HepG2 (cell line): ENCODE measurements at regions not wholly inside any gene's neighbourhood (a gene's known extent, or its start where the extent isn't known, plus 50 kb on each side); places are given as distances from the start of the nearest gene placed in this dataset.

Source experiments
- ATAC-seq: fragments of 200-7000 bp; cut with Tn5 transposase; 3 replicates; pipeline ENCODE4 v1.9.1; 2020; ENCODE audit warnings: mild to moderate bottlenecking, moderate library complexity
- BruUV-seq: library from RNA; stranded (reverse); fragments of 400-500 nt; replicated peaks from 2 replicates; lab custom pipeline; 2021; lab: Mats Ljungman, UMichigan
- CTCF ChIA-PET: fragments of 300-600 bp; formaldehyde crosslinking; extraction: SDS; loops from one replicate; lab custom pipeline; 2021; ENCODE audit warnings: low total read pairs, inconsistent platforms, low intra/inter-chr PET ratio; lab: Yijun Ruan, JAX
- POLR2A ChIA-PET: fragments of 350-600 bp; sonication (Branson Sonifier 250); formaldehyde crosslinking; loops from one replicate; lab custom pipeline; 2020; ENCODE audit warnings: antibody characterized with exemption, inconsistent platforms; lab: Yijun Ruan, JAX
- DNase-seq: peaks from one replicate; pipeline ENCODE4 v3.0.0-alpha.2; 2015; ENCODE audit warnings: low spot score
- FAIRE-seq: peaks from 3 replicates; lab custom pipeline; 2011; peaks lifted over from hg19 to GRCh38; lab: Jason Lieb, UNC
- H2AFZ ChIP-seq: one replicate; pipeline ENCODE4 v1.6.1; 2011; ENCODE audit warnings: low read length, inconsistent platforms
- H3K27ac ChIP-seq: fragments of 300-600 bp; 3 replicates; pipeline ENCODE4 v1.8.0; 2011; ENCODE audit warnings: mixed run types, mild to moderate bottlenecking, mixed read lengths, low read length, inconsistent platforms; ENCODE audit not compliant: insufficient read depth; ENCODE audit errors: extremely low read length
- H3K27me3 ChIP-seq, 2 experiments: fragments of 200-600 bp in 1 of 2; 2 replicates in 1 of 2; 3 replicates in 1 of 2; pipeline versions ENCODE4 v1.6.0 to v1.8.0; 2011; ENCODE audit warnings: low read length in 2 of 2, mild to moderate bottlenecking in 2 of 2, moderate library complexity in 2 of 2, inconsistent platforms in 1 of 2; ENCODE audit not compliant: insufficient read depth in 2 of 2, control insufficient read depth in 1 of 2
- H3K36me3 ChIP-seq, 2 experiments: fragments of 200-600 bp in 1 of 2; replicated peaks in 1 of 2; 2 replicates in 1 of 2; 3 replicates in 1 of 2; pipeline versions ENCODE4 v1.5.1 to v1.8.0; 2011; ENCODE audit warnings: low read length in 2 of 2, inconsistent platforms in 1 of 2; ENCODE audit not compliant: insufficient read depth in 2 of 2, control insufficient read depth in 1 of 2
- H3K4me1 ChIP-seq: 2 replicates; pipeline ENCODE4 v1.5.1; 2012; ENCODE audit warnings: low read length, inconsistent platforms; ENCODE audit not compliant: insufficient read depth
- H3K4me2 ChIP-seq: 2 replicates; pipeline ENCODE4 v1.6.0; 2011; ENCODE audit warnings: low read depth, low read length, inconsistent platforms
- H3K4me3 ChIP-seq, 3 experiments: fragments of 200-600 bp in 1 of 3; sonication (generic), shearing (Covaris generic) in 1 of 3; replicated peaks in 1 of 3; 2 replicates each; pipeline ENCODE4 v1.5.1; 2011 to 2016; ENCODE audit warnings: low read length in 3 of 3, inconsistent platforms in 2 of 3, low read depth in 2 of 3, mild to moderate bottlenecking in 2 of 3, control low read depth in 1 of 3, mixed read lengths in 1 of 3; ENCODE audit not compliant: insufficient read depth in 1 of 3
- H3K79me2 ChIP-seq: one replicate; pipeline ENCODE4 v1.6.1; 2011; ENCODE audit warnings: low read length, inconsistent platforms; ENCODE audit not compliant: insufficient read depth
- H3K9ac ChIP-seq: 2 replicates; pipeline ENCODE4 v1.6.0; 2011; ENCODE audit warnings: mild to moderate bottlenecking, low read depth, low read length, inconsistent platforms; ENCODE audit not compliant: insufficient read depth
- H3K9me3 ChIP-seq: 2 replicates; pipeline ENCODE4 v1.5.1; 2012; ENCODE audit warnings: mild to moderate bottlenecking, low read length
- H4K20me1 ChIP-seq: 2 replicates; pipeline ENCODE4 v1.6.0; 2011; ENCODE audit warnings: inconsistent platforms, mild to moderate bottlenecking, low read length, moderate library complexity; ENCODE audit not compliant: insufficient read depth
- ARNT2 ChIP-seq: sonication (generic); formaldehyde crosslinking; IDR thresholded peaks from 2 replicates; pipeline ENCODE4 v1.8.0; 2022; ENCODE audit warnings: mild to moderate bottlenecking, low read depth, missing genetic modification reagents, moderate library complexity
- CCAR2 ChIP-seq: fragments of 200-400 bp; formaldehyde crosslinking; optimal IDR thresholded peaks from 2 replicates; pipeline ENCODE3; 2018; ENCODE audit warnings: low read depth, mild to moderate bottlenecking, low read length, moderate library complexity
- DPF2 ChIP-seq: sonication (generic); formaldehyde crosslinking; IDR thresholded peaks from 2 replicates; pipeline ENCODE4 v1.4.0; 2020; ENCODE audit warnings: mild to moderate bottlenecking, low read depth, missing genetic modification reagents, borderline replicate concordance
- ESRRA ChIP-seq: sonication (generic); formaldehyde crosslinking; IDR thresholded peaks from 2 replicates; pipeline ENCODE4 v1.5.1; 2020; ENCODE audit warnings: mild to moderate bottlenecking, low read depth, missing genetic modification reagents
- FIP1L1 ChIP-seq: fragments of 200-400 bp; formaldehyde crosslinking; IDR thresholded peaks from 2 replicates; pipeline ENCODE4 v1.6.1; 2018; ENCODE audit warnings: low read depth, mild to moderate bottlenecking, low read length, moderate library complexity, borderline replicate concordance; ENCODE audit not compliant: insufficient read depth
- GFI1 ChIP-seq: sonication (generic); formaldehyde crosslinking; IDR thresholded peaks from 2 replicates; pipeline ENCODE4 v1.5.0; 2020; ENCODE audit warnings: missing genetic modification reagents, mild to moderate bottlenecking, borderline replicate concordance
- HOMEZ ChIP-seq: IDR thresholded peaks from 2 replicates; pipeline ENCODE4 v1.6.1; 2016; ENCODE audit warnings: low read depth
- NAIF1 ChIP-seq: sonication (generic); formaldehyde crosslinking; IDR thresholded peaks from 2 replicates; pipeline ENCODE4 v1.5.0; 2020; ENCODE audit warnings: mild to moderate bottlenecking, missing genetic modification reagents, borderline replicate concordance
- SUZ12 ChIP-seq: fragments of 150-350 bp; IDR thresholded peaks from 2 replicates; pipeline ENCODE4 v1.6.1; 2014; ENCODE audit warnings: low read depth, low read length
- THAP11 ChIP-seq: IDR thresholded peaks from 2 replicates; pipeline ENCODE4 v1.6.1; 2016; ENCODE audit warnings: missing biosample characterization, missing genetic modification reagents
- ZNF230 ChIP-seq: sonication (generic); formaldehyde crosslinking; IDR thresholded peaks from 2 replicates; pipeline ENCODE4 v1.4.0; 2020; ENCODE audit warnings: mild to moderate bottlenecking, missing genetic modification reagents
- ZNF274 ChIP-seq: sonication (generic); formaldehyde crosslinking; IDR thresholded peaks from 2 replicates; pipeline ENCODE4 v1.5.1; 2020; ENCODE audit warnings: mild to moderate bottlenecking, missing genetic modification reagents
- ZNF432 ChIP-seq: sonication (generic); formaldehyde crosslinking; IDR thresholded peaks from 2 replicates; pipeline ENCODE4 v1.5.0; 2020; ENCODE audit warnings: missing genetic modification reagents, mild to moderate bottlenecking, borderline replicate concordance
- ZNF598 ChIP-seq: sonication (generic); formaldehyde crosslinking; IDR thresholded peaks from 2 replicates; pipeline ENCODE4 v1.5.1; 2020; ENCODE audit warnings: mild to moderate bottlenecking, missing genetic modification reagents, borderline replicate concordance
- ZNF781 ChIP-seq: sonication (generic); formaldehyde crosslinking; IDR thresholded peaks from 2 replicates; pipeline ENCODE4 v1.5.1; 2020; ENCODE audit warnings: borderline replicate concordance, mild to moderate bottlenecking, missing genetic modification reagents; ENCODE audit errors: not compliant biosample characterization
- WGBS: methylation state at CpG from one replicate; pipeline ENCODE4 v1.1.6; 2017; ENCODE audit warnings: low lambda C conversion rate; 5-methylcytosine and 5-hydroxymethylcytosine counted together
- in situ Hi-C: cut with HindIII; loops from 2 replicates; pipeline ENCODE4 v1.10.0; 2017; ENCODE audit warnings: low pct_unique_long_range_greater_than_20kb; ENCODE audit not compliant: extremely low pct_ligation_motif_present
- intact Hi-C: fragments of 100-400 bp; cut with micrococcal nuclease; formaldehyde crosslinking; loops from one replicate; pipeline ENCODE4 v1.10.0; 2022; ENCODE audit not compliant: unreplicated experiment
- TF ChIP-seq, protein P1 (sequence below): sonication (generic); formaldehyde crosslinking; IDR thresholded peaks from 2 replicates; pipeline ENCODE4 v1.5.0; 2020; ENCODE audit warnings: missing genetic modification reagents
- TF ChIP-seq, protein P2 (sequence below): IDR thresholded peaks from 2 replicates; pipeline ENCODE4 v1.6.1; 2016; ENCODE audit warnings: mild to moderate bottlenecking

- no TSS peak for BruUV-seq
- DNase-seq: no peak
- no peak overlapping the region for H2AFZ ChIP-seq
- POLR2A ChIA-PET: no interaction called here
- FAIRE-seq: no peak
- no peak overlapping the region for H3K27ac ChIP-seq
- TF ChIP-seq ARNT2 (CRISPR knock-in tag) (no peak), HOMEZ (CRISPR knock-in tag) (no peak), ZNF432 (no peak), NAIF1 (CRISPR knock-in tag) (no peak), ZNF598 (CRISPR knock-in tag) (no peak), SUZ12 (no peak), ZNF781 (CRISPR knock-in tag) (no peak), CCAR2 (no peak), ZNF274 (no peak), ZNF230 (CRISPR knock-in tag) (no peak), GFI1 (CRISPR knock-in tag) (no peak), ESRRA (no peak), THAP11 (no peak), DPF2 (CRISPR knock-in tag) (no peak), FIP1L1 (no peak)
- TF ChIP-seq, protein P1, sequence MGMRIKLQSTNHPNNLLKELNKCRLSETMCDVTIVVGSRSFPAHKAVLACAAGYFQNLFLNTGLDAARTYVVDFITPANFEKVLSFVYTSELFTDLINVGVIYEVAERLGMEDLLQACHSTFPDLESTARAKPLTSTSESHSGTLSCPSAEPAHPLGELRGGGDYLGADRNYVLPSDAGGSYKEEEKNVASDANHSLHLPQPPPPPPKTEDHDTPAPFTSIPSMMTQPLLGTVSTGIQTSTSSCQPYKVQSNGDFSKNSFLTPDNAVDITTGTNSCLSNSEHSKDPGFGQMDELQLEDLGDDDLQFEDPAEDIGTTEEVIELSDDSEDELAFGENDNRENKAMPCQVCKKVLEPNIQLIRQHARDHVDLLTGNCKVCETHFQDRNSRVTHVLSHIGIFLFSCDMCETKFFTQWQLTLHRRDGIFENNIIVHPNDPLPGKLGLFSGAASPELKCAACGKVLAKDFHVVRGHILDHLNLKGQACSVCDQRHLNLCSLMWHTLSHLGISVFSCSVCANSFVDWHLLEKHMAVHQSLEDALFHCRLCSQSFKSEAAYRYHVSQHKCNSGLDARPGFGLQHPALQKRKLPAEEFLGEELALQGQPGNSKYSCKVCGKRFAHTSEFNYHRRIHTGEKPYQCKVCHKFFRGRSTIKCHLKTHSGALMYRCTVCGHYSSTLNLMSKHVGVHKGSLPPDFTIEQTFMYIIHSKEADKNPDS (CRISPR knock-in tag): no peak
- TF ChIP-seq, protein P2, sequence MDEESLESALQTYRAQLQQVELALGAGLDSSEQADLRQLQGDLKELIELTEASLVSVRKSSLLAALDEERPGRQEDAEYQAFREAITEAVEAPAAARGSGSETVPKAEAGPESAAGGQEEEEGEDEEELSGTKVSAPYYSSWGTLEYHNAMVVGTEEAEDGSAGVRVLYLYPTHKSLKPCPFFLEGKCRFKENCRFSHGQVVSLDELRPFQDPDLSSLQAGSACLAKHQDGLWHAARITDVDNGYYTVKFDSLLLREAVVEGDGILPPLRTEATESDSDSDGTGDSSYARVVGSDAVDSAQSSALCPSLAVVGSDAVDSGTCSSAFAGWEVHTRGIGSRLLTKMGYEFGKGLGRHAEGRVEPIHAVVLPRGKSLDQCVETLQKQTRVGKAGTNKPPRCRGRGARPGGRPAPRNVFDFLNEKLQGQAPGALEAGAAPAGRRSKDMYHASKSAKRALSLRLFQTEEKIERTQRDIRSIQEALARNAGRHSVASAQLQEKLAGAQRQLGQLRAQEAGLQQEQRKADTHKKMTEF (CRISPR knock-in tag): no peak
- H3K9me3 ChIP-seq: peaks cover 73% of the 10 kb centered on the region
- no peak overlapping the region for H3K4me3 ChIP-seq
- ATAC-seq: no peak
- H3K27me3 ChIP-seq: no peaks in the 10 kb centered on the region
- no peaks in the 10 kb centered on the region for H3K36me3 ChIP-seq
- CTCF ChIA-PET: no interaction called here
- in situ Hi-C loops: no loop called here
- 48% methylated on average over 5 of the region's 5 CpGs for WGBS
- intact Hi-C loops: no loop called here
- H4K20me1 ChIP-seq: no peaks in the 10 kb centered on the region
- H3K79me2 ChIP-seq: no peaks in the 10 kb centered on the region
- no peak overlapping the region for H3K9ac ChIP-seq
- no peak overlapping the region for H3K4me2 ChIP-seq
- no peaks in the 10 kb centered on the region for H3K4me1 ChIP-seq
Observed at GRCh38 chr19:28493884-28494283, 719.1 kb downstream of the UQCRFS1 start.
